ENCODE measurements at regions not wholly inside any gene's neighbourhood (a gene's known extent, or its start where the extent isn't known, plus 50 kb on each side); places are given as distances from the start of the nearest gene placed in this dataset.

- no peaks in the 10 kb centered on the region for H3K9me3 ChIP-seq
- no peak overlapping the region for H3K4me2 ChIP-seq
- H2AFZ ChIP-seq (ENCODE audit: low read depth), result no peak overlapping the region
- H3K9me2 ChIP-seq, result no peaks in the 10 kb centered on the region
- no peaks in the 10 kb centered on the region for H3K4me1 ChIP-seq (ENCODE audit: control insufficient read depth in 1 of 2, insufficient read depth in 2 of 2, low read depth in 1 of 2, low read length in 1 of 2)
- H3K4me3 ChIP-seq (ENCODE audit: low read depth in 2 of 2, low read length in 1 of 2), result no peak overlapping the region
- 2% methylated on average over 7 of the region's 7 CpGs for WGBS (ENCODE audit: low lambda C conversion rate)
- POLR2A ChIA-PET, result no interaction called here
- H3F3A ChIP-seq (replicated peaks; ENCODE audit: insufficient read depth), result no peaks in the 10 kb centered on the region
- H3K79me2 ChIP-seq (ENCODE audit: insufficient read depth), result no peaks in the 10 kb centered on the region
- no peaks in the 10 kb centered on the region for H3K36me3 ChIP-seq (replicated peaks in 1 of 2; ENCODE audit: control insufficient read depth in 1 of 2, insufficient read depth in 2 of 2, low read length in 1 of 2)
- H3K27ac ChIP-seq (ENCODE audit: low read depth in 2 of 2, low read length in 1 of 2), result no peak overlapping the region
- DNase-seq, result no peak
- H4K20me1 ChIP-seq (ENCODE audit: insufficient read depth), result no peaks in the 10 kb centered on the region
- H3K27me3 ChIP-seq (ENCODE audit: insufficient read depth), result peaks cover 9% of the 10 kb centered on the region; the same call in 1 of the 2 replicates
- TF ChIP-seq TCF12 (IDR thresholded peaks at IDR 0.05) (no peak), RCOR1 (IDR thresholded peaks at IDR 0.05; ENCODE audit: low read length) (no peak)
- CTCF ChIA-PET, result no interaction called here
- H3K9ac ChIP-seq, result no peak overlapping the region
Measured at GRCh38 chr6:1068068-1068467, 243.8 kb upstream of the FOXQ1 start.

- no peak overlapping the region for H2AFZ ChIP-seq (ENCODE audit: low read depth)
- WGBS (ENCODE audit: low lambda C conversion rate), result 0% methylated on average over 2 of the region's 3 CpGs
Measured at GRCh38 chr6:1067346-1067745, 244.6 kb upstream of the FOXQ1 start.

More at GRCh38 chr6:1067346-1067745, 244.6 kb upstream of the FOXQ1 start:
- TF ChIP-seq EP300 (IDR thresholded peaks at IDR 0.05; ENCODE audit: borderline replicate concordance in 1 of 2, low read depth in 1 of 2, low read length in 1 of 2), result no peak
- TF ChIP-seq, protein P1, sequence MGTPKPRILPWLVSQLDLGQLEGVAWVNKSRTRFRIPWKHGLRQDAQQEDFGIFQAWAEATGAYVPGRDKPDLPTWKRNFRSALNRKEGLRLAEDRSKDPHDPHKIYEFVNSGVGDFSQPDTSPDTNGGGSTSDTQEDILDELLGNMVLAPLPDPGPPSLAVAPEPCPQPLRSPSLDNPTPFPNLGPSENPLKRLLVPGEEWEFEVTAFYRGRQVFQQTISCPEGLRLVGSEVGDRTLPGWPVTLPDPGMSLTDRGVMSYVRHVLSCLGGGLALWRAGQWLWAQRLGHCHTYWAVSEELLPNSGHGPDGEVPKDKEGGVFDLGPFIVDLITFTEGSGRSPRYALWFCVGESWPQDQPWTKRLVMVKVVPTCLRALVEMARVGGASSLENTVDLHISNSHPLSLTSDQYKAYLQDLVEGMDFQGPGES (IDR thresholded peaks at IDR 0.05; ENCODE audit: low read depth, low read length), result no peak
- TF ChIP-seq TCF12 (IDR thresholded peaks at IDR 0.05), result no peak
- TF ChIP-seq SIN3A (IDR thresholded peaks at IDR 0.05; ENCODE audit: borderline replicate concordance, low read depth, low read length), result no peak
- TF ChIP-seq RFX5 (IDR thresholded peaks at IDR 0.05; ENCODE audit: low read length), result no peak
- TF ChIP-seq MAX (IDR thresholded peaks at IDR 0.05; ENCODE audit: low read depth), result no peak
- TF ChIP-seq, protein P2, sequence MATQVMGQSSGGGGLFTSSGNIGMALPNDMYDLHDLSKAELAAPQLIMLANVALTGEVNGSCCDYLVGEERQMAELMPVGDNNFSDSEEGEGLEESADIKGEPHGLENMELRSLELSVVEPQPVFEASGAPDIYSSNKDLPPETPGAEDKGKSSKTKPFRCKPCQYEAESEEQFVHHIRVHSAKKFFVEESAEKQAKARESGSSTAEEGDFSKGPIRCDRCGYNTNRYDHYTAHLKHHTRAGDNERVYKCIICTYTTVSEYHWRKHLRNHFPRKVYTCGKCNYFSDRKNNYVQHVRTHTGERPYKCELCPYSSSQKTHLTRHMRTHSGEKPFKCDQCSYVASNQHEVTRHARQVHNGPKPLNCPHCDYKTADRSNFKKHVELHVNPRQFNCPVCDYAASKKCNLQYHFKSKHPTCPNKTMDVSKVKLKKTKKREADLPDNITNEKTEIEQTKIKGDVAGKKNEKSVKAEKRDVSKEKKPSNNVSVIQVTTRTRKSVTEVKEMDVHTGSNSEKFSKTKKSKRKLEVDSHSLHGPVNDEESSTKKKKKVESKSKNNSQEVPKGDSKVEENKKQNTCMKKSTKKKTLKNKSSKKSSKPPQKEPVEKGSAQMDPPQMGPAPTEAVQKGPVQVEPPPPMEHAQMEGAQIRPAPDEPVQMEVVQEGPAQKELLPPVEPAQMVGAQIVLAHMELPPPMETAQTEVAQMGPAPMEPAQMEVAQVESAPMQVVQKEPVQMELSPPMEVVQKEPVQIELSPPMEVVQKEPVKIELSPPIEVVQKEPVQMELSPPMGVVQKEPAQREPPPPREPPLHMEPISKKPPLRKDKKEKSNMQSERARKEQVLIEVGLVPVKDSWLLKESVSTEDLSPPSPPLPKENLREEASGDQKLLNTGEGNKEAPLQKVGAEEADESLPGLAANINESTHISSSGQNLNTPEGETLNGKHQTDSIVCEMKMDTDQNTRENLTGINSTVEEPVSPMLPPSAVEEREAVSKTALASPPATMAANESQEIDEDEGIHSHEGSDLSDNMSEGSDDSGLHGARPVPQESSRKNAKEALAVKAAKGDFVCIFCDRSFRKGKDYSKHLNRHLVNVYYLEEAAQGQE (IDR thresholded peaks at IDR 0.05; ENCODE audit: low read depth, low read length), result no peak
- TF ChIP-seq FOXM1 (IDR thresholded peaks at IDR 0.05; ENCODE audit: low read depth), result no peak
- TF ChIP-seq JUND (IDR thresholded peaks at IDR 0.05), result no peak
- no peak for TF ChIP-seq CHD2 (IDR thresholded peaks at IDR 0.05; ENCODE audit: low read length, partially characterized antibody)
- TF ChIP-seq NFIC (IDR thresholded peaks at IDR 0.05; ENCODE audit: borderline replicate concordance), result no peak
- TF ChIP-seq, protein P3, sequence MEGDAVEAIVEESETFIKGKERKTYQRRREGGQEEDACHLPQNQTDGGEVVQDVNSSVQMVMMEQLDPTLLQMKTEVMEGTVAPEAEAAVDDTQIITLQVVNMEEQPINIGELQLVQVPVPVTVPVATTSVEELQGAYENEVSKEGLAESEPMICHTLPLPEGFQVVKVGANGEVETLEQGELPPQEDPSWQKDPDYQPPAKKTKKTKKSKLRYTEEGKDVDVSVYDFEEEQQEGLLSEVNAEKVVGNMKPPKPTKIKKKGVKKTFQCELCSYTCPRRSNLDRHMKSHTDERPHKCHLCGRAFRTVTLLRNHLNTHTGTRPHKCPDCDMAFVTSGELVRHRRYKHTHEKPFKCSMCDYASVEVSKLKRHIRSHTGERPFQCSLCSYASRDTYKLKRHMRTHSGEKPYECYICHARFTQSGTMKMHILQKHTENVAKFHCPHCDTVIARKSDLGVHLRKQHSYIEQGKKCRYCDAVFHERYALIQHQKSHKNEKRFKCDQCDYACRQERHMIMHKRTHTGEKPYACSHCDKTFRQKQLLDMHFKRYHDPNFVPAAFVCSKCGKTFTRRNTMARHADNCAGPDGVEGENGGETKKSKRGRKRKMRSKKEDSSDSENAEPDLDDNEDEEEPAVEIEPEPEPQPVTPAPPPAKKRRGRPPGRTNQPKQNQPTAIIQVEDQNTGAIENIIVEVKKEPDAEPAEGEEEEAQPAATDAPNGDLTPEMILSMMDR (IDR thresholded peaks at IDR 0.05), result no peak
- TF ChIP-seq TAF1 (IDR thresholded peaks at IDR 0.05; ENCODE audit: borderline replicate concordance, low read depth, low read length), result no peak
- Histone ChIP-seq H3F3A (replicated peaks; ENCODE audit: insufficient read depth) (no peaks in the 10 kb centered on the region), H4K20me1 (ENCODE audit: insufficient read depth) (no peaks in the 10 kb centered on the region), H3K36me3 (replicated peaks in 1 of 2; ENCODE audit: control insufficient read depth in 1 of 2, insufficient read depth in 2 of 2, low read length in 1 of 2) (no peaks in the 10 kb centered on the region), H3K27me3 (ENCODE audit: insufficient read depth) (peaks cover 6% of the 10 kb centered on the region; the same call in 1 of the 2 replicates), H3K4me3 (ENCODE audit: low read depth in 2 of 2, low read length in 1 of 2) (no peak overlapping the region), H3K9me3 (no peaks in the 10 kb centered on the region), H3K27ac (ENCODE audit: low read depth in 2 of 2, low read length in 1 of 2) (no peak overlapping the region), H3K79me2 (ENCODE audit: insufficient read depth) (no peaks in the 10 kb centered on the region), H3K9ac (no peak overlapping the region), H3K4me1 (ENCODE audit: control insufficient read depth in 1 of 2, insufficient read depth in 2 of 2, low read depth in 1 of 2, low read length in 1 of 2) (no peaks in the 10 kb centered on the region), H3K9me2 (no peaks in the 10 kb centered on the region), H3K4me2 (no peak overlapping the region)
- DNase-seq, result no peak
- POLR2A ChIA-PET, result no interaction called here
- CTCF ChIA-PET, result interaction anchor here (1.6 kb wide), 1 partner anchor 9 kb away, joined by 4 read pairs; no protein-coding TSS in a partner anchor

All from SK-N-SH (cell line).